SK-N-MC (cell line): ENCODE measurements at regions not wholly inside any gene's neighbourhood (a gene's known extent, or its start where the extent isn't known, plus 50 kb on each side); places are given as distances from the start of the nearest gene placed in this dataset.

Experiments used
- EZH2 ChIP-seq: fragments of 200-600 bp; sonication (generic); IDR thresholded peaks from one replicate; pipeline ENCODE4 v1.6.1; 2017; ENCODE audit warnings: antibody characterized with exemption
- FOXP2 ChIP-seq: optimal IDR thresholded peaks from 2 replicates; pipeline ENCODE3; 2011; ENCODE audit warnings: mild to moderate bottlenecking, moderate library complexity; ENCODE audit not compliant: insufficient read depth; ENCODE audit errors: extremely low read length, control extremely low read depth
- POLR2AphosphoS5 ChIP-seq: IDR thresholded peaks from 2 replicates; pipeline ENCODE4 v1.6.1; 2012; ENCODE audit warnings: mild to moderate bottlenecking, low read depth, low read length, borderline replicate concordance

- no peak for TF ChIP-seq POLR2AphosphoS5
- TF ChIP-seq EZH2, result no peak
- TF ChIP-seq FOXP2, result no peak
Measured at GRCh38 chr13:50450279-50450678, 393.2 kb downstream of the DLEU7 start.
